ENCODE measurements at regions not wholly inside any gene's neighbourhood (a gene's known extent, or its start where the extent isn't known, plus 50 kb on each side); places are given as distances from the start of the nearest gene placed in this dataset.
"Not testable (repeated sequence)": the region's sequence is repeated elsewhere in the genome, so short reads cannot be mapped to it uniquely, and the experiment has no call there.

- not testable (repeated sequence) for DNase-seq (ENCODE audit: low read depth)
Observed at GRCh38 chr12:9411616-9412268, 196.0 kb downstream of the KLRB1 start.

GRCh38 chr12:9407425-9407748 is 199.2 kb upstream of the PZP start:
- not testable (repeated sequence) for DNase-seq (ENCODE audit: low read depth)

GRCh38 chr12:9406564-9407424 is 198.6 kb upstream of the PZP start:
- no peak for DNase-seq (ENCODE audit: low read depth)

- DNase-seq (ENCODE audit: low read depth): no peak
Observed at GRCh38 chr12:9405886-9406563, 197.8 kb upstream of the PZP start.

- no peak for DNase-seq (ENCODE audit: low read depth)
Observed at GRCh38 chr12:9404469-9405260, 196.5 kb upstream of the PZP start.

GRCh38 chr12:9404031-9404430 is 195.8 kb upstream of the PZP start:
- no peak for DNase-seq (ENCODE audit: low read depth)

- not testable (repeated sequence) for DNase-seq (ENCODE audit: low read depth)
Observed at GRCh38 chr12:9402432-9403040, 194.3 kb upstream of the PZP start.

GRCh38 chr12:9396367-9396766 is 188.2 kb upstream of the PZP start:
- not testable (repeated sequence) for DNase-seq (ENCODE audit: low read depth)

GRCh38 chr12:9395220-9395619 is 187.0 kb upstream of the PZP start:
- DNase-seq (ENCODE audit: low read depth): not testable (repeated sequence)

- no peak for DNase-seq (ENCODE audit: low read depth)
Observed at GRCh38 chr12:9392842-9393241, 184.6 kb upstream of the PZP start.

GRCh38 chr12:9391815-9392214 is 183.6 kb upstream of the PZP start:
- DNase-seq (ENCODE audit: low read depth): no peak

- DNase-seq (ENCODE audit: low read depth): no peak
Observed at GRCh38 chr12:9390761-9391160, 182.6 kb upstream of the PZP start.

- DNase-seq (ENCODE audit: low read depth): no peak
Observed at GRCh38 chr12:9389796-9390195, 181.6 kb upstream of the PZP start.

- no peak for DNase-seq (ENCODE audit: low read depth)
Observed at GRCh38 chr12:9388379-9388778, 180.2 kb upstream of the PZP start.

GRCh38 chr12:9387450-9387849 is 179.3 kb upstream of the PZP start:
- DNase-seq (ENCODE audit: low read depth): no peak

- DNase-seq (ENCODE audit: low read depth): no peak
Observed at GRCh38 chr12:9383585-9383984, 175.4 kb upstream of the PZP start.

- no peak for DNase-seq (ENCODE audit: low read depth)
Observed at GRCh38 chr12:9381619-9382018, 173.4 kb upstream of the PZP start.

GRCh38 chr12:9380650-9381049 is 172.5 kb upstream of the PZP start:
- DNase-seq (ENCODE audit: low read depth): no peak

GRCh38 chr12:9379023-9379742 is 171.0 kb upstream of the PZP start:
- no peak for DNase-seq (ENCODE audit: low read depth)

- DNase-seq (ENCODE audit: low read depth): no peak
Observed at GRCh38 chr12:9378430-9378835, 170.2 kb upstream of the PZP start.

GRCh38 chr12:9372202-9372601 is 164.0 kb upstream of the PZP start:
- no peak for DNase-seq (ENCODE audit: low read depth)

Data from fibroblast of the conjunctiva (primary cell).